H1 (cell line): ENCODE measurements at regions not wholly inside any gene's neighbourhood (a gene's known extent, or its start where the extent isn't known, plus 50 kb on each side); places are given as distances from the start of the nearest gene placed in this dataset.

Experiments
- CTCF ChIA-PET: fragments of 300-600 bp; sonication (Branson Sonifier 250); formaldehyde crosslinking; loops from one replicate; lab custom pipeline; 2021; ENCODE audit not compliant: partially characterized antibody; lab: Charles Lee
- POLR2A ChIA-PET: fragments of 300-600 bp; sonication (Branson Sonifier 250); formaldehyde crosslinking; loops from one replicate; lab custom pipeline; 2021; ENCODE audit warnings: inconsistent platforms; ENCODE audit not compliant: partially characterized antibody; lab: Charles Lee
- DNase-seq, 2 experiments: peaks; one replicate each; pipeline versions ENCODE4 v3.0.0 to v3.0.0-alpha.2; 2010 to 2022; ENCODE audit warnings: low spot score in 2 of 2, low read depth in 1 of 2, mixed read lengths in 1 of 2
- FAIRE-seq: peaks from 2 replicates; lab custom pipeline; 2011; peaks lifted over from hg19 to GRCh38; lab: Jason Lieb, UNC
- H2AFZ ChIP-seq: 2 replicates; pipeline ENCODE4 v1.8.1; 2012; ENCODE audit warnings: low read length, inconsistent platforms
- H2AK5ac ChIP-seq: 2 replicates; pipeline ENCODE4 v1.6.1; 2013; ENCODE audit warnings: low read depth, low read length
- H2BK120ac ChIP-seq: replicated peaks from 2 replicates; pipeline ENCODE3; 2013; ENCODE audit warnings: low read depth, low read length, inconsistent platforms
- H2BK12ac ChIP-seq: 2 replicates; pipeline ENCODE4 v1.6.1; 2013; ENCODE audit warnings: low read depth, low read length
- H2BK15ac ChIP-seq: 2 replicates; pipeline ENCODE4 v1.6.1; 2013; ENCODE audit warnings: low read length
- H2BK20ac ChIP-seq: 2 replicates; pipeline ENCODE4 v1.6.1; 2013; ENCODE audit warnings: low read length
- H2BK5ac ChIP-seq: 2 replicates; pipeline ENCODE4 v1.6.1; 2013; ENCODE audit warnings: low read depth, low read length
- H3K14ac ChIP-seq: 2 replicates; pipeline ENCODE4 v1.6.1; 2013; ENCODE audit warnings: inconsistent platforms; ENCODE audit not compliant: insufficient read length
- H3K18ac ChIP-seq: 2 replicates; pipeline ENCODE4 v1.6.1; 2013; ENCODE audit warnings: low read length; ENCODE audit errors: extremely low read depth
- H3K23ac ChIP-seq: 2 replicates; pipeline ENCODE4 v1.6.1; 2013; ENCODE audit warnings: inconsistent platforms; ENCODE audit not compliant: insufficient read length
- H3K23me2 ChIP-seq: 2 replicates; pipeline ENCODE4 v1.6.1; 2013; ENCODE audit warnings: low read depth, low read length
- H3K27ac ChIP-seq: 2 replicates; pipeline ENCODE4 v1.6.1; 2011; ENCODE audit warnings: low read depth, low read length, inconsistent platforms
- H3K27me3 ChIP-seq, 4 experiments: replicated peaks in 1 of 4; 1 replicate in 1 of 4; 2 replicates in 3 of 4; pipeline versions ENCODE4 v1.6.1 to v1.8.1; 2011 to 2013; ENCODE audit warnings: low read length in 3 of 4, mild to moderate bottlenecking in 3 of 4, inconsistent platforms in 2 of 4, mixed read lengths in 2 of 4, moderate library complexity in 1 of 4; ENCODE audit not compliant: control insufficient read depth in 3 of 4, insufficient read depth in 3 of 4; ENCODE audit errors: extremely low read depth in 1 of 4
- H3K36me3 ChIP-seq, 4 experiments: 2 replicates each; pipeline versions ENCODE4 v1.6.1 to v1.8.1; 2011 to 2013; ENCODE audit warnings: mild to moderate bottlenecking in 4 of 4, low read length in 3 of 4, moderate library complexity in 2 of 4, control low read depth in 1 of 4, inconsistent platforms in 1 of 4; ENCODE audit not compliant: insufficient read depth in 4 of 4, control insufficient read depth in 2 of 4
- H3K4ac ChIP-seq: replicated peaks from 2 replicates; pipeline ENCODE3; 2013; ENCODE audit warnings: low read length, low read depth, mixed read lengths, inconsistent platforms; ENCODE audit not compliant: insufficient read length
- H3K4me1 ChIP-seq, 4 experiments: replicated peaks in 1 of 4; 1 replicate in 1 of 4; 2 replicates in 3 of 4; pipeline versions ENCODE4 v1.6.1 to v1.8.1; 2011 to 2013; ENCODE audit warnings: low read length in 3 of 4, inconsistent platforms in 2 of 4, mixed read lengths in 1 of 4; ENCODE audit not compliant: insufficient read depth in 4 of 4, control insufficient read depth in 3 of 4
- H3K4me2 ChIP-seq, 2 experiments: 2 replicates each; pipeline versions ENCODE4 v1.6.1 to v1.8.1; 2011 to 2013; ENCODE audit warnings: low read depth in 2 of 2, low read length in 2 of 2, control low read depth in 1 of 2, inconsistent platforms in 1 of 2, mild to moderate bottlenecking in 1 of 2; ENCODE audit not compliant: insufficient read depth in 1 of 2
- H3K4me3 ChIP-seq, 4 experiments: fragments of 200-600, 300-600 bp in 1 of 4; sonication (generic), shearing (Covaris generic), sonication (Bioruptor Twin) in 1 of 4; 2 replicates each; pipeline versions ENCODE4 v1.5.1 to v1.8.1; 2011 to 2016; ENCODE audit warnings: low read length in 4 of 4, low read depth in 3 of 4, control low read depth in 2 of 4, inconsistent platforms in 2 of 4, mild to moderate bottlenecking in 2 of 4, mixed read lengths in 1 of 4, moderate library complexity in 1 of 4; ENCODE audit not compliant: insufficient read depth in 2 of 4; ENCODE audit errors: extremely low read depth in 1 of 4
- H3K56ac ChIP-seq: replicated peaks from 2 replicates; pipeline ENCODE3; 2013; ENCODE audit warnings: low read depth, mild to moderate bottlenecking, mixed read lengths, low read length, inconsistent platforms; ENCODE audit not compliant: insufficient read length
- H3K79me1 ChIP-seq: 2 replicates; pipeline ENCODE4 v1.6.1; 2013; ENCODE audit warnings: low read depth, low read length, control low read depth
- H3K79me2 ChIP-seq, 2 experiments: 2 replicates each; pipeline versions ENCODE4 v1.6.1 to v1.8.1; 2012 to 2013; ENCODE audit warnings: low read length in 2 of 2, mild to moderate bottlenecking in 2 of 2, inconsistent platforms in 1 of 2; ENCODE audit not compliant: insufficient read depth in 2 of 2, control insufficient read depth in 1 of 2
- H3K9ac ChIP-seq, 4 experiments: replicated peaks in 1 of 4; 1 replicate in 1 of 4; 2 replicates in 3 of 4; pipeline versions ENCODE4 v1.6.1 to v1.8.1; 2011 to 2013; ENCODE audit warnings: low read depth in 3 of 4, low read length in 3 of 4, control low read depth in 2 of 4, mild to moderate bottlenecking in 2 of 4, moderate library complexity in 2 of 4, inconsistent platforms in 1 of 4; ENCODE audit errors: extremely low read depth in 1 of 4
- H3K9me3 ChIP-seq, 2 experiments: 2 replicates each; pipeline versions ENCODE4 v1.6.1 to v1.8.1; 2012 to 2013; ENCODE audit warnings: mild to moderate bottlenecking in 2 of 2, moderate library complexity in 2 of 2, control low read depth in 1 of 2, inconsistent platforms in 1 of 2, low read depth in 1 of 2, low read length in 1 of 2, mixed read lengths in 1 of 2; ENCODE audit not compliant: insufficient read depth in 2 of 2
- H4K20me1 ChIP-seq, 2 experiments: replicated peaks in 1 of 2; 2 replicates each; pipeline versions ENCODE3 to v1.8.1; 2011 to 2013; ENCODE audit warnings: inconsistent platforms in 2 of 2, low read length in 2 of 2, mild to moderate bottlenecking in 1 of 2; ENCODE audit not compliant: insufficient read depth in 2 of 2, control insufficient read depth in 1 of 2
- H4K5ac ChIP-seq: 2 replicates; pipeline ENCODE4 v1.6.1; 2013; ENCODE audit warnings: low read length, low read depth, mixed read lengths, inconsistent platforms; ENCODE audit not compliant: insufficient read length
- H4K8ac ChIP-seq: 2 replicates; pipeline ENCODE4 v1.8.0; 2013; ENCODE audit warnings: mild to moderate bottlenecking, moderate library complexity, low read length, inconsistent platforms; ENCODE audit not compliant: insufficient read depth; ENCODE audit errors: extremely low read depth
- H4K91ac ChIP-seq: replicated peaks from 2 replicates; pipeline ENCODE3; 2013; ENCODE audit warnings: low read length, mixed read lengths, inconsistent platforms; ENCODE audit not compliant: insufficient read length
- CEBPB ChIP-seq: IDR thresholded peaks from 2 replicates; pipeline ENCODE4 v1.6.1; 2012; ENCODE audit warnings: low read depth, low read length
- CREB1 ChIP-seq: IDR thresholded peaks from 2 replicates; pipeline ENCODE4 v1.6.1; 2012; ENCODE audit warnings: inconsistent platforms
- EP300 ChIP-seq, 2 experiments: IDR thresholded peaks; 1 replicate in 1 of 2; 2 replicates in 1 of 2; pipeline ENCODE4 v1.6.1; 2011 to 2012; ENCODE audit warnings: low read depth in 2 of 2, low read length in 2 of 2, mild to moderate bottlenecking in 2 of 2, borderline replicate concordance in 1 of 2, inconsistent platforms in 1 of 2, moderate library complexity in 1 of 2
- JUND ChIP-seq: IDR thresholded peaks from 2 replicates; pipeline ENCODE4 v1.6.1; 2011; ENCODE audit warnings: mild to moderate bottlenecking, improper control_type of control experiment, low read length
- KDM4A ChIP-seq: IDR thresholded peaks from one replicate; pipeline ENCODE4 v1.7.1; 2012; ENCODE audit warnings: low read depth, mild to moderate bottlenecking, moderate library complexity, low read length, inconsistent platforms; ENCODE audit not compliant: severe bottlenecking
- POLR2A ChIP-seq, 2 experiments: IDR thresholded peaks; 1 replicate in 1 of 2; 2 replicates in 1 of 2; pipeline ENCODE4 v1.6.1; 2011; ENCODE audit warnings: low read depth in 2 of 2, low read length in 2 of 2, mild to moderate bottlenecking in 2 of 2; ENCODE audit errors: control extremely low read depth in 1 of 2
- POLR2AphosphoS5 ChIP-seq: IDR thresholded peaks from 2 replicates; pipeline ENCODE4 v1.6.1; 2011; ENCODE audit warnings: low read depth, low read length
- WGBS, 2 experiments: shearing (Covaris generic) in 1 of 2; methylation state at CpG; one replicate each; pipeline versions ENCODE4 v1.1.6 to v1.1.7; 2013 to 2015; ENCODE audit warnings: low lambda C conversion rate in 2 of 2, mixed read lengths in 2 of 2, inconsistent platforms in 1 of 2, low coverage in 1 of 2, missing lambda C conversion rate in 1 of 2; ENCODE audit not compliant: insufficient replicate concordance in 2 of 2, insufficient coverage in 1 of 2, insufficient read length in 1 of 2; ENCODE audit errors: extremely low coverage in 1 of 2, missing lambda C conversion rate in 1 of 2; 5-methylcytosine and 5-hydroxymethylcytosine counted together

GRCh38 chr14:86091811-86092210, 561.9 kb downstream of the FLRT2 start:
- no peak for FAIRE-seq
- no peak overlapping the region for H3K23ac ChIP-seq
- TF ChIP-seq EP300 (IDR thresholded peaks at IDR 0.05; ENCODE audit: borderline replicate concordance in 1 of 2, low read depth in 2 of 2, low read length in 2 of 2), result no peak
- TF ChIP-seq POLR2A (IDR thresholded peaks at IDR 0.05; ENCODE audit: control extremely low read depth in 1 of 2, low read depth in 2 of 2, low read length in 2 of 2), result no peak
- TF ChIP-seq JUND, result peak; percentile 50; the same call in 1 of the 2 replicates
- no peak for TF ChIP-seq KDM4A
- TF ChIP-seq CREB1, result no peak
- TF ChIP-seq CEBPB, result no peak
- no peak for TF ChIP-seq POLR2AphosphoS5

More at GRCh38 chr14:86091811-86092210, 561.9 kb downstream of the FLRT2 start:
- Histone ChIP-seq H3K36me3 (no peaks in the 10 kb centered on the region), H3K56ac (no peak overlapping the region), H2BK120ac (no peak overlapping the region), H2AK5ac (no peak overlapping the region), H2AFZ (no peak overlapping the region), H3K79me1 (no peaks in the 10 kb centered on the region), H3K14ac (no peak overlapping the region), H4K8ac (no peak overlapping the region), H2BK20ac (no peak overlapping the region), H3K4ac (no peak overlapping the region), H2BK12ac (no peak overlapping the region), H2BK5ac (no peak overlapping the region), H4K91ac (no peak overlapping the region), H3K18ac (no peak overlapping the region), H3K9me3 (no peaks in the 10 kb centered on the region), H2BK15ac (no peak overlapping the region), H3K9ac (no peak overlapping the region), H4K5ac (no peak overlapping the region), H3K79me2 (no peaks in the 10 kb centered on the region), H3K4me3 (no peak overlapping the region), H4K20me1 (no peaks in the 10 kb centered on the region), H3K23me2 (no peaks in the 10 kb centered on the region), H3K4me2 (no peak overlapping the region), H3K4me1 (0 out of 7 replicates have a peak, but pooled peaks cover 0 to 2% (median 0%) of the 10 kb centered on the region in 4 experiments), H3K27ac (no peak overlapping the region), H3K27me3 (no peaks in the 10 kb centered on the region)
- CTCF ChIA-PET, result no interaction called here
- POLR2A ChIA-PET, result interaction anchor here (1.4 kb wide), 1 partner anchor 11 kb away, joined by 4 read pairs; no protein-coding TSS in a partner anchor
- 93% methylated on average over 1 of the region's 1 CpG; no CpG with 5 or more reads in 1 of the 2 experiments for WGBS, 2 experiments
- DNase-seq, result no peak
